ENCODE measurements at regions not wholly inside any gene's neighbourhood (a gene's known extent, or its start where the extent isn't known, plus 50 kb on each side); places are given as distances from the start of the nearest gene placed in this dataset.

DNA sequence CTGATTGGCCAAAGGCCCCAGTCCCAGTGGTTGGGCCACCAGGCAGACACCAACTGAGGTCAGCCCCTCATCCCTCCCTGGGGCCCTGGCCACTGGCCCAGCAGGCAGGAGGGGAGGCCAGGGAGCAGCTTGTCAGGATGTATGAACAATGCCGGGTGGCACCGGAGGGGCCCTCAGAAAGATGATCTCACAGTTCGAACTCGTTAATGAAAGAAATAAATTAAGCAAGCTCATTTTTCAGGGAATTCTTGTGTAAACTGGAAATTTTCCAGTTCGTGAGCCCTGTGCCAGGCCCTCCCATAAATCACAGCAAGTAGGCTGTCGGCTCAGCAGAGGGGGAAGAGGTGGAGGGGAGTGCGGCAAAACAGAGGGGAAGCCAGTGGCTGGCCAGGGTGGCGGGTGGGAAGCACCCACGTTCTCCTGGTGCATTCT lies 177.0 kb upstream of the VASH1 start:
- Histone ChIP-seq H4K20me1 (ENCODE audit: insufficient read depth, low read length) (no peaks in the 10 kb centered on the region), H3K4me1 (ENCODE audit: control insufficient read depth in 1 of 2, insufficient read depth in 2 of 2, low read length in 2 of 2) (no peaks in the 10 kb centered on the region), H3K4me3 (replicated peaks in 1 of 3; ENCODE audit: low read depth in 2 of 3, low read length in 3 of 3) (no peak overlapping the region), H3K9ac (ENCODE audit: insufficient read depth, low read length, poor library complexity, severe bottlenecking) (no peak overlapping the region), H2AFZ (ENCODE audit: insufficient read depth, low read depth, low read length, poor library complexity, severe bottlenecking) (no peak overlapping the region), H3K79me2 (ENCODE audit: insufficient read depth, low read length) (no peaks in the 10 kb centered on the region), H3K36me3 (replicated peaks in 1 of 2; ENCODE audit: control insufficient read depth in 1 of 2, insufficient read depth in 2 of 2, low read length in 2 of 2) (no peaks in the 10 kb centered on the region), H3K9me3 (replicated peaks in 1 of 2; ENCODE audit: control insufficient read depth in 1 of 2, insufficient read depth in 1 of 2, low read length in 2 of 2) (no peaks in the 10 kb centered on the region), H3K27ac (ENCODE audit: low read depth in 1 of 2, low read length in 2 of 2) (no peak overlapping the region), H3K4me2 (replicated peaks; ENCODE audit: extremely low read depth, low read length, poor library complexity, severe bottlenecking) (no peak overlapping the region), H3K27me3 (ENCODE audit: control insufficient read depth in 2 of 2, insufficient read depth in 2 of 2, low read length in 2 of 2) (no peaks in the 10 kb centered on the region)
- Mint-ChIP-seq H3K4me3 (no peak overlapping the region), H3K36me3 (no peaks in the 10 kb centered on the region), H3K27me3 (ENCODE audit: low read depth in 3 of 3) (peaks cover 0 to 1% (median 0%) of the 10 kb centered on the region in 3 donors), H3K4me1 (no peaks in the 10 kb centered on the region), H3K9me3 (peaks cover 0 to 2% (median 0%) of the 10 kb centered on the region in 7 donors), H3K27ac (peak overlapping the region in 1 of 7 donors; percentile 36)
- intact Hi-C loops (cut with micrococcal nuclease), result no loop called here
- no peak for DNase-seq
- 65% methylated on average over 5 of the region's 9 CpGs for WGBS (ENCODE audit: insufficient coverage)
- TF ChIP-seq, protein P1, sequence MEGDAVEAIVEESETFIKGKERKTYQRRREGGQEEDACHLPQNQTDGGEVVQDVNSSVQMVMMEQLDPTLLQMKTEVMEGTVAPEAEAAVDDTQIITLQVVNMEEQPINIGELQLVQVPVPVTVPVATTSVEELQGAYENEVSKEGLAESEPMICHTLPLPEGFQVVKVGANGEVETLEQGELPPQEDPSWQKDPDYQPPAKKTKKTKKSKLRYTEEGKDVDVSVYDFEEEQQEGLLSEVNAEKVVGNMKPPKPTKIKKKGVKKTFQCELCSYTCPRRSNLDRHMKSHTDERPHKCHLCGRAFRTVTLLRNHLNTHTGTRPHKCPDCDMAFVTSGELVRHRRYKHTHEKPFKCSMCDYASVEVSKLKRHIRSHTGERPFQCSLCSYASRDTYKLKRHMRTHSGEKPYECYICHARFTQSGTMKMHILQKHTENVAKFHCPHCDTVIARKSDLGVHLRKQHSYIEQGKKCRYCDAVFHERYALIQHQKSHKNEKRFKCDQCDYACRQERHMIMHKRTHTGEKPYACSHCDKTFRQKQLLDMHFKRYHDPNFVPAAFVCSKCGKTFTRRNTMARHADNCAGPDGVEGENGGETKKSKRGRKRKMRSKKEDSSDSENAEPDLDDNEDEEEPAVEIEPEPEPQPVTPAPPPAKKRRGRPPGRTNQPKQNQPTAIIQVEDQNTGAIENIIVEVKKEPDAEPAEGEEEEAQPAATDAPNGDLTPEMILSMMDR (IDR thresholded peaks at IDR 0.05), result no peak

- TF ChIP-seq, protein P1 (IDR thresholded peaks at IDR 0.05), result no peak
- H3K27me3 ChIP-seq (ENCODE audit: control insufficient read depth in 2 of 2, insufficient read depth in 2 of 2, low read length in 2 of 2), result no peaks in the 10 kb centered on the region
- peaks cover 0 to 1% (median 0%) of the 10 kb centered on the region in 3 donors for H3K27me3 Mint-ChIP-seq (ENCODE audit: low read depth in 3 of 3)
- no peaks in the 10 kb centered on the region for H3K36me3 ChIP-seq (replicated peaks in 1 of 2; ENCODE audit: control insufficient read depth in 1 of 2, insufficient read depth in 2 of 2, low read length in 2 of 2)
- no peaks in the 10 kb centered on the region for H4K20me1 ChIP-seq (ENCODE audit: insufficient read depth, low read length)
- H3K9me3 Mint-ChIP-seq, result peaks cover 0 to 8% (median 0%) of the 10 kb centered on the region in 7 donors
- H2AFZ ChIP-seq (ENCODE audit: insufficient read depth, low read depth, low read length, poor library complexity, severe bottlenecking), result no peak overlapping the region
- no peak for DNase-seq
- no peak overlapping the region for H3K4me2 ChIP-seq (replicated peaks; ENCODE audit: extremely low read depth, low read length, poor library complexity, severe bottlenecking)
- H3K27ac Mint-ChIP-seq, result no peak overlapping the region
- no peaks in the 10 kb centered on the region for H3K36me3 Mint-ChIP-seq
- WGBS (ENCODE audit: insufficient coverage), result 14% methylated on average over 2 of the region's 8 CpGs
- no peaks in the 10 kb centered on the region for H3K4me1 Mint-ChIP-seq
- H3K4me3 ChIP-seq (replicated peaks in 1 of 3; ENCODE audit: low read depth in 2 of 3, low read length in 3 of 3), result no peak overlapping the region
- intact Hi-C loops (cut with micrococcal nuclease), result no loop called here
- no peak overlapping the region for H3K4me3 Mint-ChIP-seq
- H3K9me3 ChIP-seq (replicated peaks in 1 of 2; ENCODE audit: control insufficient read depth in 1 of 2, insufficient read depth in 1 of 2, low read length in 2 of 2), result no peaks in the 10 kb centered on the region
- no peaks in the 10 kb centered on the region for H3K4me1 ChIP-seq (ENCODE audit: control insufficient read depth in 1 of 2, insufficient read depth in 2 of 2, low read length in 2 of 2)
- no peaks in the 10 kb centered on the region for H3K79me2 ChIP-seq (ENCODE audit: insufficient read depth, low read length)
- no peak overlapping the region for H3K9ac ChIP-seq (ENCODE audit: insufficient read depth, low read length, poor library complexity, severe bottlenecking)
- no peak overlapping the region for H3K27ac ChIP-seq (ENCODE audit: low read depth in 1 of 2, low read length in 2 of 2)
These were observed 175.7 kb upstream of the VASH1 start for GRCh38 chr14:76585616-76586015.
